ENCODE measurements at regions not wholly inside any gene's neighbourhood (a gene's known extent, or its start where the extent isn't known, plus 50 kb on each side); places are given as distances from the start of the nearest gene placed in this dataset.

GRCh38 chr21:43331962-43332828 lies 94.7 kb downstream of the SIK1 start:
- no peak for DNase-seq

GRCh38 chr21:43331111-43331961 lies 95.6 kb downstream of the SIK1 start:
- no peak for DNase-seq

GRCh38 chr21:43330306-43330881 lies 96.5 kb downstream of the SIK1 start:
- no peak for DNase-seq

GRCh38 chr21:43329711-43330269 lies 97.1 kb downstream of the SIK1 start:
- no peak for DNase-seq

GRCh38 chr21:43328958-43329691 lies 97.8 kb downstream of the SIK1 start:
- DNase-seq, result no peak

- no peak for DNase-seq
These were observed 98.6 kb downstream of the SIK1 start for GRCh38 chr21:43328185-43328957.

- no peak for DNase-seq
These were observed 100.8 kb downstream of the SIK1 start for GRCh38 chr21:43325968-43326715.

GRCh38 chr21:43325036-43325435 lies 101.9 kb downstream of the SIK1 start:
- no peak for DNase-seq

GRCh38 chr21:43324596-43324995 lies 102.3 kb downstream of the SIK1 start:
- no peak for DNase-seq

GRCh38 chr21:43323244-43324005 lies 103.5 kb downstream of the SIK1 start:
- no peak for DNase-seq

- no peak for DNase-seq
These were observed 104.1 kb downstream of the SIK1 start for GRCh38 chr21:43322805-43323204.

- no peak for DNase-seq
These were observed 104.6 kb downstream of the SIK1 start for GRCh38 chr21:43322311-43322710.

GRCh38 chr21:43321611-43322010 lies 105.3 kb downstream of the SIK1 start:
- DNase-seq, result no peak

GRCh38 chr21:43321111-43321510 lies 105.8 kb downstream of the SIK1 start:
- no peak for DNase-seq

- DNase-seq, result no peak
These were observed 106.4 kb downstream of the SIK1 start for GRCh38 chr21:43320526-43320925.

GRCh38 chr21:43318841-43319781 lies 107.8 kb downstream of the SIK1 start:
- DNase-seq, result no peak

GRCh38 chr21:43318368-43318767 lies 108.6 kb downstream of the SIK1 start:
- DNase-seq, result no peak

- DNase-seq, result no peak
These were observed 109.0 kb downstream of the SIK1 start for GRCh38 chr21:43317959-43318358.

GRCh38 chr21:43317254-43317748 lies 109.6 kb downstream of the SIK1 start:
- DNase-seq, result no peak

Measured in activated CD8-positive, alpha-beta memory T cell treated with anti-CD3 and anti-CD28 coated beads, Interleukin-2, amount 50 U/mL, for 48 hours (primary cell).